Fibroblast of skin of back (primary cell): ENCODE measurements at regions not wholly inside any gene's neighbourhood (a gene's known extent, or its start where the extent isn't known, plus 50 kb on each side); places are given as distances from the start of the nearest gene placed in this dataset.

Experiments used
- DNase-seq: peaks from one replicate; pipeline ENCODE4 v3.0.0-alpha.2; 2013

DNA sequence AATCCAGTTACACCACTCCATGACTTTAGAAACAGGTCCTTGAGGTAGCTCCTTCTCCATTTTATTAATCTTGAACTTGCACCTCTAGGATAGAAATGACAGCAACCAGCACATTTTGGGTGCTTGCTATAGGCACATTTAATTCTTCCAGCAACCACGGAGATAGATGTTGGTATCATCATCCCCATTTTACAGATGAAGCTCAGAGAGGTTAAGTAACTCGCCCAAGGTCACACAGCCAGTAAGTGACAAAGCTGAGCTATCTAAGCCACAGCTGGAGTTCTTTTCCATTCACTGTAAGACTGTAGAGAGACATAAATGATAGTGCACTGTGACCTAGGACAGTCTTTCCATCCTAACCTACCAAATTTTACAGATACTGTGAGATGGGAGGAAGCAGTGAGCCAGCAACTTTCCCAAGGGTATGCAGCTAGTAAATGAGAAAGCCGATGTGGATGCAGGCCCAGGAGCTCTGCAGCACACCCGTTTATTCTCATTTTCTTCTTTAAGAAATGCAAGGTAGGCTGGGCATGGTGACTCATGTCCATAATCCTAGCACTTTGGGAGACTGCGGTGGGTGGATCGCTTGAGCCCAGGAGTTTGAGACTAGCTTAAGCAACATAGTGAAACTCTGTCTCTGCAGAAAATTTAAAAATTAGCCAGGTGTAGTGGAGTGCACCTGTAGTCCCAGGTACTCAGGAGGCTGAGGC lies 103.2 kb downstream of the TBX5 start:
- no peak for DNase-seq

DNA sequence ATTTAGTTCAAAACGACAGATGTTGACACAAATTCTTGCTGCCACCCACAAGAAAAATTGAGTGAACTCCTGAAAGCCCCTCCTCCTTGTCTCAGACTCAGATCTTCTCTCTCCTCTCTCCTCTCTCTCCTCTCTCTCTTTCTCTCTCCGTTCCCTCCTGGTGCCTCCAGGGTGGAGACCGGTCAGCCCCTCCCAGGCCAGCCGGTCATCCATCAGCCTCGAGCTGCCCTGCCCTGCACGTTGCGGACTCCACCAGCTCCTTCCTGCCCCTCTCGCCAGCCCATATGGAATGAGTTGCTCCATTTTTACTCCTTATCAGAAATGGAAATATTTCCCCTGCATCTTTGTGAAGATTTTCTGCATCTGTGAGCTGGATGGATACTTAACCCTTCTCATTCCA lies 103.8 kb downstream of the TBX5 start:
- DNase-seq: no peak

GRCh38 chr12:114294303-114294685 lies 111.7 kb downstream of the TBX5 start:
- DNase-seq: no peak

GRCh38 chr12:114293571-114294302 lies 112.2 kb downstream of the TBX5 start:
- no peak for DNase-seq

DNA sequence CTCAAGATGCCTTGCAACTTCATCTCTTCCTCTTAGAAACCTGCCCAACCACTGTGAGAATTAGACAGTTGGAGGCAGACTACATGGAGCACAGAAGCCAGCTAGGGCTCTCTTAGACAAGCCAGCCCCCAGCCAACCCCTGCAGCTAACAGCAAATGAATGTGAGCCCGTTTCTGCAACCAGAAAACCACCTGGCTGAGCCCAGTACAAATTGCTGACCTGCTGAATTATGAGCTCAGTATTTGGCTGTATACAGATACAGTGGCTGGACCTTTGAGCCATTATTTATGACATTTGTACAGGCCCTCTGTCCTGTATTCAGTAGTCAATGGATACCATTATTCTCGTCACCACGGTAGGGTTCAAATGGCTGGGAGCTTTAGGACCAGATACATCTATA lies 112.9 kb downstream of the TBX5 start:
- DNase-seq: no peak

DNA sequence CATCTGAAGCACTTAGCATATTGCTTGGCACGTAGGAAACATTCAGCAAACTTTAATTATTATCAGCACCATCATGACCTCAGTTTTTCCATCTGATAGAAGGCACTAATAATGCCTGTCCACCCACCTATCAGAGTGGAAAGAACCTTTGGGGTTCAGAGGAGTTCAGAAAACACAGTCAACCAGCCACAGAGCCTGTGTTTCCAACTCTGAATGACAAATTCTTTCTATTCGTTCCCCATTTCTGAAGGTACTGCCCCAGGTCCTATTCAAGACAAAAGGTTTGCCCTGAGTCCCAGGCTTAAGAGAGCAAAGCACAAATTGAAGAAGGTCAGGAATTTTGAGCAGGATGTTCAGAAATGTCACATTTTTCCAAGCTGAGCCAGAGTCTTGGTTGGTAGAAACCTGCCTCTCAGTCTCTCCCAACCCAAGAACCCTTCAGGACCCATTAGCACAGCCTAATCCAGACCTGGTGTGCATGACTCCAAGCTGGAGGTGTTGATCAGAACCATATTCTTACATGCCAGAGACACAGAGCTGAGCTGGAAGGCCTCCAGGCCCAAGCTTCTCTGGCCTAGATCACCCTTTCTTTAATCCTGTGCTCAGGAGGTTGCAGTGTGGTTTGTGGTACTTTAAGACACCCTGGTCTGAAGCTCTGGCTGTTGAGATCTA lies 114.4 kb downstream of the TBX5 start:
- no peak for DNase-seq

GRCh38 chr12:114287821-114288525 lies 118.0 kb downstream of the TBX5 start:
- no peak for DNase-seq

- DNase-seq: no peak
These were observed 119.8 kb downstream of the TBX5 start for GRCh38 chr12:114286145-114286544.

GRCh38 chr12:114285554-114285953 lies 120.4 kb downstream of the TBX5 start:
- no peak for DNase-seq

GRCh38 chr12:114284041-114284440 lies 121.9 kb downstream of the TBX5 start:
- no peak for DNase-seq

- no peak for DNase-seq
These were observed 129.8 kb downstream of the TBX5 start for GRCh38 chr12:114275932-114276785.

DNA sequence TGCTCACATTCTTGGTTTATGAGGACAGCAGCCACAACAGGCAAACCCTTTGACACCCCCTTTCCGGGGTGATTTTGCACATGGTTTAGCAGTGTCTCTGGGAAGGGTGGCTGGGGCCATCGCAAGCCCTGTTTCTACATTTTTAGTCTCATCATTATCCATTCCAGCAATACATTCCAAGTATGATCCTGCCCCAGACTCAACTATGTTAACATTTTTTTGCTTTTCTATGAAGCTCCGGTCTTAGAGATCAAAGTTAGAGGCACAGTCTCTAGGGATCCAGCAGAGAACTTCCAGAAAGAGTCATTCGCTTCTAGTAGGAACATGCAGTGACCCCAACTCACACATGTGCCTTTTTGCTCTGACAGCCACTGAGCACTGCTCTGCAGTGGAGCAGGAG lies 130.9 kb downstream of the TBX5 start:
- no peak for DNase-seq

DNA sequence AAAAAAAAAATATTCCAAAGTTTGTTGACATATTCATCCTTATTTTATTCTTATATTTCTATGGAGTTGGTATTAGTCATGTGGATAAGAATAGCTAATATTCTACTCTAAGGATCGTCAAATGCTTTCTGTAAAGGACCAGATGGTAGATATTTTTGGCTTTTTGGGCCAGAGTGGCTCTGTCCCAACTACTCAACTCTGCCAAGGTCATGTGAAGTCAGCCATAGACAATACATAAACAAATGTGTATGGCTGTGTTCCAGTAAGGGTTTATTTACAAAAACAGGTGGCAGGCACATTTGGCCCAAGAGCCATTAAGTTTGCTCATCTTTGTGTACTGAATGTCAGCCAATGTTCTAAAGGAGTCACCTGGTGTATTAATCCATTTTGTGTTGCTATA lies 131.8 kb downstream of the TBX5 start:
- no peak for DNase-seq

DNA sequence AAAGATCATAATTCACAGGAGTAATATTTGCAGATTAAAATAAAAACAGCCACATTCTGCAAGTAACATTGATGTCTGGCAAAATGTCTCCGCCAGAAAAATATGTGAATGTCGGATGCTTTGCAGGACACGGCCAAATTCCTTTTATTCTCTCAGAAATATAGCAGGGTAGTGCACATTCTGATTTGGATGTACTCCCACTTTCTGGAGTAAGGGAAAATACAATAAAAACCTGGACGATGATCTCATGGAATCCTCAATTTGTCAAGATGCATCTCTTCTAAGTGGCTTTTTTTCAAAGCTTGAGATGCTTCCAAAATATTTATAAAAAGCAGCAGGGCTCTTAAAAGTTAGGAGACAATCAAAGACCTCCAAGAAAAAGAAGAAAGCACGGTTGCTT lies 133.3 kb downstream of the TBX5 start:
- DNase-seq: no peak

DNA sequence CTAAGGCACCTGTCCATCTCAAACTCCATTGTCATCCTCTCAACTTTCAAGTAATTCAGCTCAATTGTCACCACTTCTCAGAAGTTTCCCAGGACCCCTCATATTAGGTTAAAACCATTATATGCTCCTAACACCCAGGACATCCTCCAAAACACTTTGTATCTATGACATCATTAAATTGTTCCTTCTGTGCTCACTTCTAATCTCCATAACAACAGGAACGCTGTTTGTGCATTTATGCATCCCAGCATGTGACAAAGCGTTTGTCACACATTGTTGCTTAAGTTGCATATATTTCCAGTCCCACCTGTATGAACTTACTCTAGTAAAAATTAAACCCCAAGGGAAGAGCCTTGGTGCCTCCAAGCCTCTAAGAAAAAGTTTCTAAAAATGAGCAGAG lies 133.9 kb downstream of the TBX5 start:
- DNase-seq: no peak

DNA sequence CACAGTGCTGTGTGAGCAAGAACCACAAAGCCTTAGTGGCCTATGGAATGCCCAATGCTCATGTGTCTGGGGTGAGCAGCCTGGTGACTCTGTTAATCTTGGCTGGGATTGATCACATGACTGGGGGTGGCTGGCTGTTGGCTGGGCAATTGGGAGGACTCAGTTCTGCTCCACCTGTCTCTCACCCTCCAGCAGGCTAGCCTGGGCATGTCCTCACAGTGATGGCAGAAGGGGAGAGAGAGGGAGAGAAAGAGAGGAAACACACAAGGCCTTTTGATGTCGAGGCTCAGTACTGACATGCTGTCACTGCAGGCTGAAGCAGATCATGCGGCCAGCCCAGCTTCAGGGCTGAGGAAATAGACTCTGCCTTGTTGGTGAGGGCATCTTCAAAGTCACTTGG lies 136.8 kb downstream of the TBX5 start:
- DNase-seq: no peak

DNA sequence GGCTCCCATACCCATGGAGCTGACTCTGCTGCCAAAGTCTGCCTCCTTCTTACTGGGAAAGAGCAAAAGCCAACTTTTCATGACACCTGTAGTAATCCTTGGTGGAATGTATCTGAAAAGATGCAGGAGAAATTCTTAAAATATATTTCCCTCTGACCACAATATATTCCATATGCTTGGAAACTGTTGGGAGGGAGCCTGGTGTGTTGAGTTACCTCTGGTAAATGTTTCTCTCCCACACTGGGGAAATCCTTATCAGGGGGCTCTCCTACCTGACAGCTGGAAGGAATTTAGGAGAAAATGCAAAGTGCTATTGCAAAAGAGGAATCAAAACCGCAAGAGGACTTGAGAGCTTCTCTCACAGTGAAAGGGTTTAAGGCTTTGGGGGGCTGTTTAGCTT lies 139.4 kb downstream of the TBX5 start:
- DNase-seq: no peak

DNA sequence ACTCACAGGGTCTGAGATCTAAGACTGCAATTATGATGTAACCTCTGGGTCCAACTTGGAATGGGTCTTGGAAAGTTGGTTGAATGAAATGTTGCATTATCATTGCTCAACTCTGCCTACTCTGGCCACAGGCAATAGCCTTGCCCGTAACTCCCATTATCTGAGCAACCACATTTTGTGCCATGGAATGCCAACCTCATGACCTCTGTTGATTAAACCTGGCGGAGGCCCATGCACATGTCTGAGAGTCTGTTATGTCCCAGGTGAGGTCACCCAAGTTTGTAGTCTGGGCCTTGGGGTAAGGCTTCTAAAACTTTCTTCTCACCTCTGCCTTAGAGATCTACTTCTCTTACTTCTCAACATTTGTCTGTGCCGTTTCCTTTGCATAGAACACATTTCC lies 140.9 kb downstream of the TBX5 start:
- no peak for DNase-seq

DNA sequence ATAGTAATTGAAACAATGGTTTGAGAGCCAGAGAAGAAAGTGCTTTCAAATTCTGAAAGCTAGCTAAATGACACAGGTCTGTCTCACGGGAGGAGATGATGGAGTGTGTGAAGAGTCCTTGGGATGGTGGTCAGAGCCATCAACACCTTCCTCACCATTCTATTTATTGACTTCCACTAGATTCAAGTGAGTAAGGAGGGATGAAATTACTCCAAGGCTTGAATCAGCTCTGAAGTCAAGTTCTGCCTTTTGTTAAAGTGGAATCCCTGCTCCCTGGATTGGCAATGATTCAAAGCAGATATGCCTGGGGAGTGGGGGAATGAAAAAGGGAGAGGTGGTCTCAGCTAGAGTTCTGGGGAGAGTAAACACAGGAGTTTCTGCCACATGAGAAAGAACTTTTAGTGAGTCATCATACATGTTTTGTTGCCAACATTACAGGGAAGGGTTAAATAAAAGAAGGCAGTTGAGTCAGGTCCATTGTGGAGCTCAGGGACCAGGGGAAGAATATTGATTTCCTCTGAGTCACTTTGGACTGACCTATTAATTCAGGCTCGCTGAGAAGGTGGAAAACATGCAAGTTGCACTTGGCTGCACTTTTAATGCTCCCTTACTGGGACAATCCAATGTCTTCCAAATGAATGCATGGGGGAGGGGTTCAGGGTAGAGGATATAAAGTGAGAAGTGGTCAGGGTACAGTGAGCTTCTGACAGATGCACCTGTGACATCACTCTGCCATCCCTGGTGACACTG lies 142.7 kb downstream of the TBX5 start:
- DNase-seq: no peak

- no peak for DNase-seq
These were observed 148.3 kb downstream of the TBX5 start for GRCh38 chr12:114257687-114258086.

DNA sequence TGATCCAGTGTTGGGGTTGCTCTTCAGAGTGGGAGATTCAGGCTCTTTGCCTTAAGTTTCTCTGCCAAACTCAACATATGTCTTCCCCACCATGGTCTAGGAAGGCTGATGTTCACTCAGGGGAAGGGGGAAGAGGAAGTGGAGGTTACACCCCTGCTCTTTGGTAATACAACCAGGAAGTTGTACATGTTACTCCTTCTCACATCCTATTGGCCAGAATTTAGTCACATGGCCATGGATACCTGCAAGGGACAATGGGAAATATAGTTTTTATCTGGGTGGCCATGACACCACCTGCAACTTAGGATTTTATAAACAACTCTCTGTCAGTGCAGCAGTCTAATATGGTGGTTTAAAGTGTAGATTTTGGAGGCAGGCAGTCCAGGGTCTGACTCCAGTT lies 150.9 kb downstream of the TBX5 start:
- DNase-seq: no peak
